ENCODE measurements at regions not wholly inside any gene's neighbourhood (a gene's known extent, or its start where the extent isn't known, plus 50 kb on each side); places are given as distances from the start of the nearest gene placed in this dataset.

GRCh38 chr3:25957026-25957425 is 167.1 kb downstream of the OXSM start:
- Histone ChIP-seq H3K4me3 (replicated peaks in 1 of 4; ENCODE audit: control extremely low read depth in 1 of 4, insufficient read depth in 1 of 4, low read depth in 3 of 4, low read length in 4 of 4) (no peak overlapping the region), H3K27ac (ENCODE audit: insufficient read depth, low read length) (no peak overlapping the region), H3K4me1 (ENCODE audit: control insufficient read depth, extremely low read depth, insufficient read depth, low read length) (no peaks in the 10 kb centered on the region), H4K20me1 (ENCODE audit: control insufficient read depth, extremely low read depth, insufficient read depth, low read length) (no peaks in the 10 kb centered on the region), H3K79me2 (ENCODE audit: control insufficient read depth, insufficient read depth, low read length) (no peaks in the 10 kb centered on the region), H3K4me2 (ENCODE audit: extremely low read depth, insufficient read depth, low read length) (no peak overlapping the region), H3K9ac (ENCODE audit: insufficient read depth, low read length) (no peak overlapping the region), H3K9me3 (ENCODE audit: control insufficient read depth, insufficient read depth, low read depth, low read length) (no peaks in the 10 kb centered on the region), H3K36me3 (ENCODE audit: control insufficient read depth, insufficient read depth, low read length) (no peaks in the 10 kb centered on the region), H2AFZ (ENCODE audit: low read length) (no peak overlapping the region), H3K27me3 (ENCODE audit: control insufficient read depth, insufficient read depth, low read length) (no peaks in the 10 kb centered on the region)
- TF ChIP-seq EZH2 (IDR thresholded peaks at IDR 0.05; ENCODE audit: low read length, missing control alignments), result no peak
- no peak for TF ChIP-seq CTCF (conservative IDR thresholded peaks at IDR 0.05 in 1 of 2, IDR thresholded peaks at IDR 0.05 in 1 of 2; ENCODE audit: low read depth in 1 of 2, low read length in 2 of 2)
- no peak for DNase-seq (ENCODE audit: low read depth in 2 of 2)

- H2AFZ ChIP-seq (ENCODE audit: low read length), result no peak overlapping the region
These were observed 170.9 kb downstream of the OXSM start for GRCh38 chr3:25960776-25961175.

GRCh38 chr3:25962255-25962654 is 172.4 kb downstream of the OXSM start:
- Histone ChIP-seq H3K27ac (ENCODE audit: insufficient read depth, low read length) (no peak overlapping the region), H3K9me3 (ENCODE audit: control insufficient read depth, insufficient read depth, low read depth, low read length) (no peaks in the 10 kb centered on the region), H4K20me1 (ENCODE audit: control insufficient read depth, extremely low read depth, insufficient read depth, low read length) (no peaks in the 10 kb centered on the region), H3K4me3 (replicated peaks in 1 of 4; ENCODE audit: control extremely low read depth in 1 of 4, insufficient read depth in 1 of 4, low read depth in 3 of 4, low read length in 4 of 4) (no peak overlapping the region), H3K27me3 (ENCODE audit: control insufficient read depth, insufficient read depth, low read length) (no peaks in the 10 kb centered on the region), H3K9ac (ENCODE audit: insufficient read depth, low read length) (no peak overlapping the region), H2AFZ (ENCODE audit: low read length) (no peak overlapping the region), H3K79me2 (ENCODE audit: control insufficient read depth, insufficient read depth, low read length) (no peaks in the 10 kb centered on the region), H3K36me3 (ENCODE audit: control insufficient read depth, insufficient read depth, low read length) (no peaks in the 10 kb centered on the region), H3K4me2 (ENCODE audit: extremely low read depth, insufficient read depth, low read length) (no peak overlapping the region), H3K4me1 (ENCODE audit: control insufficient read depth, extremely low read depth, insufficient read depth, low read length) (no peaks in the 10 kb centered on the region)
- no peak for DNase-seq (ENCODE audit: low read depth in 2 of 2)
- no peak for TF ChIP-seq EZH2 (IDR thresholded peaks at IDR 0.05; ENCODE audit: low read length, missing control alignments)
- no peak for TF ChIP-seq CTCF (conservative IDR thresholded peaks at IDR 0.05 in 1 of 2, IDR thresholded peaks at IDR 0.05 in 1 of 2; ENCODE audit: low read depth in 1 of 2, low read length in 2 of 2)

More at GRCh38 chr3:25960776-25961175, 170.9 kb downstream of the OXSM start:
- TF ChIP-seq CTCF (conservative IDR thresholded peaks at IDR 0.05 in 1 of 2, IDR thresholded peaks at IDR 0.05 in 1 of 2; ENCODE audit: low read depth in 1 of 2, low read length in 2 of 2) (no peak), EZH2 (IDR thresholded peaks at IDR 0.05; ENCODE audit: low read length, missing control alignments) (no peak)
- H3K9me3 ChIP-seq (ENCODE audit: control insufficient read depth, insufficient read depth, low read depth, low read length), result no peaks in the 10 kb centered on the region
- H3K79me2 ChIP-seq (ENCODE audit: control insufficient read depth, insufficient read depth, low read length), result no peaks in the 10 kb centered on the region
- H3K4me2 ChIP-seq (ENCODE audit: extremely low read depth, insufficient read depth, low read length), result no peak overlapping the region
- no peak for DNase-seq (ENCODE audit: low read depth in 2 of 2)
- no peaks in the 10 kb centered on the region for H3K27me3 ChIP-seq (ENCODE audit: control insufficient read depth, insufficient read depth, low read length)
- no peaks in the 10 kb centered on the region for H3K36me3 ChIP-seq (ENCODE audit: control insufficient read depth, insufficient read depth, low read length)
- H3K9ac ChIP-seq (ENCODE audit: insufficient read depth, low read length), result no peak overlapping the region
- H4K20me1 ChIP-seq (ENCODE audit: control insufficient read depth, extremely low read depth, insufficient read depth, low read length), result no peaks in the 10 kb centered on the region
- no peak overlapping the region for H3K4me3 ChIP-seq (replicated peaks in 1 of 4; ENCODE audit: control extremely low read depth in 1 of 4, insufficient read depth in 1 of 4, low read depth in 3 of 4, low read length in 4 of 4)
- H3K27ac ChIP-seq (ENCODE audit: insufficient read depth, low read length), result no peak overlapping the region
- no peaks in the 10 kb centered on the region for H3K4me1 ChIP-seq (ENCODE audit: control insufficient read depth, extremely low read depth, insufficient read depth, low read length)
